ENCODE measurements at regions not wholly inside any gene's neighbourhood (a gene's known extent, or its start where the extent isn't known, plus 50 kb on each side); places are given as distances from the start of the nearest gene placed in this dataset.

GRCh38 chr19:31784671-31785101, 435.4 kb upstream of the TSHZ3 start:
- no peak for DNase-seq (ENCODE audit: low read depth, low spot score)

DNA sequence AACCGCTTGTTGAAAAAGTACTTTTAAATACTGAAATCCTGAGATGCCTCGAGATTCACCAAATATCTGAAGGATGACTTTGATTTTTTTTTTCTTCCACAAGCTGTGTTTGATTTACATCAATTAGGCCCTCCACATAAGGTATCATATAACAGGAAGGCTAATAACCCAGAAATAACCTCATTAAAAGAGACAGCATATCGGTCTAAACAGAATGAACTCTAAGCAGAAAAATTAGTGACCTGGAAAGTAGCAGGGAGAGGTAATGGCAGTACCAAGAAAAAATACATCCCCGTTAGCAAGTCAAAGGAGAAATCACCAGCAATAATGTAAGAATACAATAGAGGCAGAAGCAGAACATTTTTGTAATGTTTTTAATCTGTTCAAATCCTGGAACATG, 452.4 kb upstream of the TSHZ3 start:
- no peak for DNase-seq (ENCODE audit: low read depth, low spot score)

DNA sequence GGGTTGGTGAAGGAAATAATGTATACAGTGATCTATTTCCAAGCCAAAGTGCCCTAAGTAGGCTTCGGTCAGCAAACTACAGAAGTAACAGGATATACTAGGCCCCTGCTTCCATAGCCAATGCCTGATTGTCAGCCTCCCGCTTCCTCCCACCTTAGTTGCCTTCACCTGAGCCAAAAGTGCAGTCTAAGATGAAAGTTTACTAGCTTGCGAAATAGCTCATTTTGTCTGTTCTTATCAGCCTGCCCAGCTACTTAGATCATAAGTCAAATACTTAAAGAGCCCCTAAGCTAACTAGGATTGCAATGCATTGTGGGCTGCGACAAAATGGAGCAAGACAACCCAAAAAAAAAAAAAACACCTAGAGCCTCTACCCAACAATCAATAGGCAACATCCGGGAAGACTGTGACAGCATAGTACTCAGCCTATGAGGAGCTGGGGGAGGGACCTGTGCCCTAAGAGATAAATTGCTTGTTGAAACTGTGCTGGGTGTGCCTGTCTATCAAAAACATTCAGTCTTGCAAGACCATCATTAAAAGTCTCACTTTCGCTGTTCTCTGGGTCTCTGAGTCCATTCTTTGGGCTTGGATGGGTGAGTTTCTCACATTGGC, 454.7 kb upstream of the TSHZ3 start:
- no peak for DNase-seq (ENCODE audit: low read depth, low spot score)

GRCh38 chr19:31804668-31805067, 455.4 kb upstream of the TSHZ3 start:
- DNase-seq (ENCODE audit: low read depth, low spot score) = no peak

DNA sequence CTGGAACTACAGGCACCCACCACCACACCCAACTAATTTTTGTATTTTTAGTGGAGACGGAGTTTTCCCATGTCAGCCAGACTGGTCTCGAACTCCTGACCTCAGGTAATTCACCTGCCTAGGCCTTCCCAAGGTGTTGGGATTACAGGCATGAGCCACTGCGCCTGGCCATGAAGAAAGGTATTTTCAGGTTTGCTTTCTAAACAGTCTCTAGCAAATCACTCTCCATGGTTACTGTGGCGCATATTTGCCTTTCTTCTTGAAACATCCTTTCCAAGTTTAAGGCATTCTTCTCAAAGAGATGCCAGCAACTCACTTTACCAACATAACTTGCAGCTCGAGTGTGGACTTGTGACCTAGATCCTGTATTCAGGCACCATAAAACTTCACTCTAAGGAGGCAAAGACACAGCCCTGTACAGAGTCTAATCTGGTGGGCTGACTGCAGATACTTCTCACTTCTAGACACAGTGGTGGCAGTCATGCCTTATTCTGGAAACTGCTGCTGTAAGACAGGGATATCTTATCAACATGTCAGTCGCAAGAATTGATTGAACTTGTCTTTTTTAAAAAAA, 461.4 kb upstream of the TSHZ3 start:
- DNase-seq (ENCODE audit: low read depth, low spot score) = no peak

DNA sequence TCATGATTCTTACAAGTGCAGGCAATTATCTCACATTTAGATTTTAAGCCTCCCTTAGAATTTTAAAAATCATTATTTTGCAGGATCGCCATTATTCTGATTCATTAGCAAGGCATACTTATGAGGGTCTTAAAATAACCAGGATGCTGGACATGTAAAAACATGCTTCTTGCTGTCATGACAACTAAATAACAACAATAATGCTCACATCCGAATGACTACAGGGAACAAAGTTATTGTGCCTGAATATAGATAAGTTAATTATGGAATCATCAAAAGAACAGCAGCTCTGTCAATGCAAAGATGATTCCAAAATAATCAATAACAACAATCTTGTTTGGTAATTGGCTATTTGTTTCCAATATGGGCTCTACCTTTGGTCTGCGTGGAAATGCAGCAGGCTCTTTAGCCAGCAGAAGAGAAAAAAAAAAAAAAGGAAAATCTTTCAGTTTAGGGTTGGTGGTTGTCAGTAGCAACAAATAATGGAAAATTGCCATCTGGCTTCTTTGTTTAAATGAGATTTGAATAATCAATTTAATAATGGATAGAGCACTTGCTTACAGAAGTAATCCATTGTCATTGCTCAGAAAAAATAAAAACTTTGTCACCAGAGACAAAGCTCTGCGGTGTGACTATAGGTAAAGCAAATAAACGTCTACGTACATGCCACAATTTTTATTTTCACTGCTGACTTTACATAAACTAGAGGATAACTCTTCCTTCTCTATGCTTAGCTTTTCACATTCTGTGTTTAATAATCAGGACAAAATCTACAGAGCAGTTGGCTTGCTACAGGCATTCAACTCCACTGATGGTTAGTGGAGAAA, 468.9 kb upstream of the TSHZ3 start:
- DNase-seq (ENCODE audit: low read depth, low spot score) = no peak

- no peak for DNase-seq (ENCODE audit: low read depth, low spot score)
Measured at GRCh38 chr19:31818798-31819105, 469.5 kb upstream of the TSHZ3 start.

GRCh38 chr19:31819837-31820236, 470.6 kb upstream of the TSHZ3 start:
- DNase-seq (ENCODE audit: low read depth, low spot score) = no peak

GRCh38 chr19:31821346-31821745, 472.1 kb upstream of the TSHZ3 start:
- no peak for DNase-seq (ENCODE audit: low read depth, low spot score)

GRCh38 chr19:31825134-31826094, 476.2 kb upstream of the TSHZ3 start:
- DNase-seq (ENCODE audit: low read depth, low spot score) = no peak

DNA sequence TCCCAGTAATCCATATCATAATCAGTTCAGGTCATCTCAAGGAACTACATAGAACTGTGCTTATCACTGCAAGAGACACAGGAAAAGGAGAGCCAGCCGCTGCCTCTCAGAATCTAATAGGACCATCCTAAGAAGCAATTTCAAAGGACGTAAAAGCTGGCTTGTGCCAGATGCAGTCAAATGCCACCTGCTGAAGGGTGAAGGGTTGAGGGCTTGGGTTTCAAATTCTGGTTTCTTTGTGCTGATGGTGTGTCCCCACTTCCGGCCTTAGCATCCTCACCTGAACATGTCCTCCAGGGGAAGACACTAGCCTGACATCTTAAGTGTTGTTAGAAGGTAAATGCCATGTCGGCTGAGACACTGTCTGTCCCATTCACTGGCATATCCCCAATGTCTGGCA, 477.1 kb upstream of the TSHZ3 start:
- no peak for DNase-seq (ENCODE audit: low read depth, low spot score)

- DNase-seq (ENCODE audit: low read depth, low spot score) = no peak
Measured at GRCh38 chr19:31831421-31832175, 482.4 kb upstream of the TSHZ3 start.

- no peak for DNase-seq (ENCODE audit: low read depth, low spot score)
Measured at GRCh38 chr19:31832176-31832548, 482.9 kb upstream of the TSHZ3 start.

DNA sequence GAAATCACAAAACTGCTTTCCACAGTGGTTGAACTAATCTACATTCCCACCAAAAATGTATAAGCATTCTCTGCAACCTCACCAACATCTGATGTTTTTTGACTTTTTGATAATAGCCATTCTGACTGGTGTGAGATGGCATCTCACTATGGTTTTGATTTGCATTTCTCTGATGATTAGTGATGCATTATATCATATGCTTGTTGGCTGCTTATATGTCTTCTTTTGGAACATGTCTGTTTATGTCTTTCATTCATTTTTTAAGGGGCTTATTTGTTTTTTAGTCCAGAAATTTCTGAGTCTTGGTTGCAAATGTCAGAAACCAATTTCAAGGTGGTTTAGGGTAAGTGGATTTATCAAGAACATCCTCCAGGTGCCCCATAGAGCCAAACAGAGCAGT, 484.8 kb upstream of the TSHZ3 start:
- DNase-seq (ENCODE audit: low read depth, low spot score) = no peak

DNA sequence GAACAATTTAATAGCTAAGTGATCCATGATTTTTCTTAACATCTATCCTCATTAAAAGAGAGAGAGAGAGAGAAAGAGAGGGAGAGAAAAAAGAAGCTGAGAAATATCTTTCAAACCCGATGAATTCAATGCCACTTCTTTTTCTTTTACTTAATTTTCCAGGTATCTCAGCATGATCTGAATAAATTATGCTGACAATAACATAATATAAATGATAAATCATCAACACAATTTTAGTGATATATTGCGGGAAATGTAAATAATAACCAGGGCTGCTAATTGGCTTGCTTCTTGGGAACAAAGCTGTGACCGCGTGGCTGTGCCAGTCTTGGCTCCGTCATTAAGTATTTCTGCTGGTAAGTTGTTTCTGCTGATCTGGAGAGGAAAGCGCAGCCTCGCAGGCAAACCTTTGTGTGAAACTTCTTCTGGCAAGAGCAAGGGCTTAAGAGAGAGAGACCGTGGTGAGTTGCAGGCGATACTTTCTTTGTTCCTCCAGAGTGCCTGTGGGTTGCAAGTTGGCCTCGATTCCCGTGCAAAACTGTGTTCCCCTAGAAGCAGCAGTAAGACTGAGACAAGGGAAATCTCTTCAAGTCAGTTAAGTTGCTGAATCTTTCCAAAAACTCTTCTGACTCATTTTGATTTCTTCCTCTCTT, 489.1 kb upstream of the TSHZ3 start:
- DNase-seq (ENCODE audit: low read depth, low spot score) = no peak

- no peak for DNase-seq (ENCODE audit: low read depth, low spot score)
Measured at GRCh38 chr19:31840371-31840770, 491.1 kb upstream of the TSHZ3 start.

DNA sequence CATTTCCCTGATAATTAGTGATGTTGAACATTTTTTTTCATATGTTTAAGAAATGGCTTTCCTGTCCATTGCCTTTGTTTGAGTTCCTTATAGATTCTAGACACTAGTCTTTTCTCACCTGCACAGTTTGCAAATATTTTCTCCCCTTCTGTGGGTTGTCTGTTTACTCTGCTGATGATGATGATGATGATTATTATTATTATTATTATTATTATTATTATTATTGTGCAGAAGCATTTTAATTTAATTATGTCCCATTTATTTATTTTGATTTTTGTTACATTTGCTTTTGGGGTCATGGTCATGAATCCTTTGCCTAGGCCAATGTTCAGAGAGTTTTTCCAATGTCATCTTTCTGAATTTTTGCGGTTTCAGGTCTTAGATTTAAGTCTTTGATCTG, 492.5 kb upstream of the TSHZ3 start:
- DNase-seq (ENCODE audit: low read depth, low spot score) = no peak

DNA sequence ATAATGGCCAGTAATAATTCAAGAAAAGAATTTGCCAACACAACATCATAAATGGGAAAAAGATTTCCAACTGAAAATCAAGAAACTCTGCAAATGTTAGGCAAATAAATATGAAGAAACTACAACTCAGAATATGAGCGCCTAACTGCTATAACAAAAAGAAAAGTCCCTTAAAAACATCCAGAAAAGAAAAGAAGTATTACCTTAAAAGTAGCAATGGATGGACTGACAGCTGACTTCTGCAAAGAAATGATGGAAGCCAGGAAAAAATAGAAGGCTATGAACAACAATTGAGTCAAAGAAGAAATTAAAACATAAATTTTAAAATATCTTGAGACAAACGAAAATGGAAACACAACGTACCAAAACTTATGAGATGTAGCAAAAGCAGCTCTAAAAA, 482.3 kb upstream of the ZNF507 start:
- DNase-seq (ENCODE audit: low read depth, low spot score) = no peak

GRCh38 chr19:31874313-31874712, 471.1 kb upstream of the ZNF507 start:
- no peak for DNase-seq (ENCODE audit: low read depth, low spot score)

DNA sequence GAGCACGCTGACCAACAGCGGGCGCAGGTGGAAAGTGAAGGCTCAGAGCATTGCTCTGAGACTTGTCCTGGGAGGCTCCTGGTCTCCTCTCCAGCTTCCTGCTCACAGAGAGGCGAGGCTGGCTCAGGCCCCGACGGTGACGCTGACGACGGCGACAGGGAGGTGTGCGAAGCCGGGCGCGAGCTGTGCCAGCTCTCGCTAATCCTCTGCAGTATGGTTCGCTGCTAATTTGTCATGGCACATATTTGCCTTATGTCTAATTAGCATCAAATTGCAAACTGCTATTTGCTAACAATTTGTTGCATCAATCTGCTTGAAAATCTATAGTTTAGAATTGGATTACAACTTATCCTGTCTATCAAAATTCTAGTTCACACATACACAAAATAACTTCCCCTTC, 469.8 kb upstream of the ZNF507 start:
- DNase-seq (ENCODE audit: low read depth, low spot score) = no peak

DNA sequence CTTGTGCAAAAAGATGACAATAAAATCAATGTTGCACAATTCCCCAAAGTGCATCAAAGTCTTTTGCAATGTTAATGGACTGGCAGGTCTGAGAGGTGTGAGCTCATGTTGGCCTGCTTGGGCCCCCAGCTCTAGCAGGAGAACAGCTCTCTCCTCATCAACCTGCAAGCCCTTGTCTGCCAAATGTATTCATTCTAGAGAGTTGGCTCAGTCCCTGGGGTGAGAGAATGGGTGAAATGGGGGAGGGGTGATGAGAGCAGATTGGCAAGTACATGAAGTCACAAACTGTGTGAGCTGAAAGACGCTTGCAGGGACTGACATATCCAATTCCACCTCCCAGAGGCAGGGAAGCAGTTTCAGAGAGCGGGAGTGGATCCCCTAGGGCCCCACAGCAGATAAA, 465.1 kb upstream of the ZNF507 start:
- no peak for DNase-seq (ENCODE audit: low read depth, low spot score)

Data from activated naive CD8-positive, alpha-beta T cell treated with anti-CD3 and anti-CD28 coated beads, Interleukin-2, amount 50 U/mL, for 16 hours (primary cell).